ENCODE measurements at regions not wholly inside any gene's neighbourhood (a gene's known extent, or its start where the extent isn't known, plus 50 kb on each side); places are given as distances from the start of the nearest gene placed in this dataset.

- TF ChIP-seq CTCF (conservative IDR thresholded peaks at IDR 0.05; ENCODE audit: low read length) (no peak), EZH2phosphoT487 (IDR thresholded peaks at IDR 0.05; ENCODE audit: borderline replicate concordance) (no peak)
Measured at GRCh38 chr6:50239853-50240252, 190.1 kb upstream of the DEFB112 start.

All from Loucy (cell line).